HFFc6 (cell line): ENCODE measurements at regions not wholly inside any gene's neighbourhood (a gene's known extent, or its start where the extent isn't known, plus 50 kb on each side); places are given as distances from the start of the nearest gene placed in this dataset.

ENCODE experiments used
- DNase-seq: peaks from one replicate; pipeline ENCODE4 v3.0.0-alpha.2; 2018
- H3K27ac Mint-ChIP-seq: 2 replicates; pipeline ENCODE4 v1.8.0; 2020; ENCODE audit warnings: mild to moderate bottlenecking, mixed read lengths
- H3K27me3 Mint-ChIP-seq: 2 replicates; pipeline ENCODE4 v1.8.0; 2021; ENCODE audit warnings: mild to moderate bottlenecking, moderate library complexity, mixed read lengths; ENCODE audit not compliant: insufficient read depth
- H3K36me3 Mint-ChIP-seq: 2 replicates; pipeline ENCODE4 v1.8.0; 2021; ENCODE audit warnings: low read depth, mixed read lengths
- H3K4me1 Mint-ChIP-seq: 2 replicates; pipeline ENCODE4 v1.8.0; 2020; ENCODE audit warnings: low read depth, mixed read lengths
- H3K4me3 Mint-ChIP-seq: 2 replicates; pipeline ENCODE4 v1.8.0; 2020; ENCODE audit warnings: mild to moderate bottlenecking, moderate library complexity, mixed read lengths
- H3K9me3 Mint-ChIP-seq: 2 replicates; pipeline ENCODE4 v1.8.0; 2020; ENCODE audit warnings: mild to moderate bottlenecking, mixed read lengths
- TF ChIP-seq, protein P1 (sequence below): fragments of 200-600 bp; sonication (generic); IDR thresholded peaks from 2 replicates; pipeline ENCODE4 v1.5.0; 2021; ENCODE audit warnings: antibody characterized with exemption, mild to moderate bottlenecking

DNA sequence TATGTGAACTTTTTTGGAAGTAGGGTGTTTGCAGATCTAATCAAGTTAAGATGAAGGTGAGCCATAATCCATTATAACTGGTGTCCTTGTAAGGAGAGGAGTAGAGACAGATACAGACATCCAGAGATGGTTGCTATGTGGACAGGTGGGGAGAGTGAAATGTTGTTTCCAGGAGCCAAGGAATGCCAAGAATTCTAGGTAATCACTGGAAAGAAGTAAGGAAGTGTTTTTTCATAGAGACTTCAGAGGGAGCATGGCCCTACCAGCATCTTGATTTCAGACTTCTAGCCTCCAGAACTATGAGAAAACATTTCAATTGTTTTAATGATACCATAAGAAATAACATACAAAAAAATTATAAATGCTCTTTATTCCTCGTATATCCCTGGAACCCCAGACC lies 320.5 kb upstream of the ANO3 start:
- Mint-ChIP-seq H3K27ac (no peak overlapping the region), H3K9me3 (peaks cover 4% of the 10 kb centered on the region; the same call in 1 of the 2 replicates), H3K27me3 (peaks cover 2% of the 10 kb centered on the region; the same call in 1 of the 2 replicates), H3K4me1 (no peaks in the 10 kb centered on the region), H3K36me3 (no peaks in the 10 kb centered on the region), H3K4me3 (no peak overlapping the region)
- no peak for DNase-seq
- TF ChIP-seq, protein P1, sequence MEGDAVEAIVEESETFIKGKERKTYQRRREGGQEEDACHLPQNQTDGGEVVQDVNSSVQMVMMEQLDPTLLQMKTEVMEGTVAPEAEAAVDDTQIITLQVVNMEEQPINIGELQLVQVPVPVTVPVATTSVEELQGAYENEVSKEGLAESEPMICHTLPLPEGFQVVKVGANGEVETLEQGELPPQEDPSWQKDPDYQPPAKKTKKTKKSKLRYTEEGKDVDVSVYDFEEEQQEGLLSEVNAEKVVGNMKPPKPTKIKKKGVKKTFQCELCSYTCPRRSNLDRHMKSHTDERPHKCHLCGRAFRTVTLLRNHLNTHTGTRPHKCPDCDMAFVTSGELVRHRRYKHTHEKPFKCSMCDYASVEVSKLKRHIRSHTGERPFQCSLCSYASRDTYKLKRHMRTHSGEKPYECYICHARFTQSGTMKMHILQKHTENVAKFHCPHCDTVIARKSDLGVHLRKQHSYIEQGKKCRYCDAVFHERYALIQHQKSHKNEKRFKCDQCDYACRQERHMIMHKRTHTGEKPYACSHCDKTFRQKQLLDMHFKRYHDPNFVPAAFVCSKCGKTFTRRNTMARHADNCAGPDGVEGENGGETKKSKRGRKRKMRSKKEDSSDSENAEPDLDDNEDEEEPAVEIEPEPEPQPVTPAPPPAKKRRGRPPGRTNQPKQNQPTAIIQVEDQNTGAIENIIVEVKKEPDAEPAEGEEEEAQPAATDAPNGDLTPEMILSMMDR = no peak

- H3K27me3 Mint-ChIP-seq = peaks cover 2% of the 10 kb centered on the region; the same call in 1 of the 2 replicates
- no peak overlapping the region for H3K4me3 Mint-ChIP-seq
- H3K9me3 Mint-ChIP-seq = peaks cover 4% of the 10 kb centered on the region; the same call in 1 of the 2 replicates
- TF ChIP-seq, protein P1 = no peak
- H3K4me1 Mint-ChIP-seq = no peaks in the 10 kb centered on the region
- H3K27ac Mint-ChIP-seq = no peak overlapping the region
- no peak for DNase-seq
- no peaks in the 10 kb centered on the region for H3K36me3 Mint-ChIP-seq
These were observed 317.3 kb upstream of the ANO3 start for GRCh38 chr11:26014456-26015115.

DNA sequence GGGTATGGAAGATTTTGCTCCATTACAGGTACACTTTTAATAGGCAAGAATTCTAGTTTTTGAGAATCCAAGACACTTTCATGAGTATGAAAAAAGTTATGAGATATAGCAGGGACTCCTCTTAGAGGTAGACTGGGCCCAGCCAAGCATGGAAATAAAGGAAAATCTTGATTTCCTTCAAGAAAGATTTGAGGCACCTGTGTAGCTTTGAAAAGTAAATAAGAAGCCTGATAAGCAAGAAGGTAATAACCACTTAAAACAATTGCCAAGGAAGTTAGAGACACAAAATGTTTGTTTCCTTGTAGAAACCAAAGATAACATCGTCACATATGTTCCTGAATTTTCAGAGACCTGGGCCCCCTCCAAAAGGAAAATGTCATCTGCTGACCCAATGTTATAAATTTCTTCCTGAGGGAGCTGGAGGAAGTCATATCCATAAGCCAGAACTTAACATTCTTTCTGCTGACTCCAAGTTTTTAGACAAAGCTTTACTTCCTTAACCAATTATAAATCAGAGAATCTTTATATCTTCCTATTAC lies 314.5 kb upstream of the ANO3 start:
- DNase-seq = no peak
- no peak overlapping the region for H3K27ac Mint-ChIP-seq
- no peaks in the 10 kb centered on the region for H3K36me3 Mint-ChIP-seq
- no peaks in the 10 kb centered on the region for H3K9me3 Mint-ChIP-seq
- TF ChIP-seq, protein P1 = no peak
- H3K27me3 Mint-ChIP-seq = no peaks in the 10 kb centered on the region
- no peak overlapping the region for H3K4me3 Mint-ChIP-seq
- no peaks in the 10 kb centered on the region for H3K4me1 Mint-ChIP-seq

DNA sequence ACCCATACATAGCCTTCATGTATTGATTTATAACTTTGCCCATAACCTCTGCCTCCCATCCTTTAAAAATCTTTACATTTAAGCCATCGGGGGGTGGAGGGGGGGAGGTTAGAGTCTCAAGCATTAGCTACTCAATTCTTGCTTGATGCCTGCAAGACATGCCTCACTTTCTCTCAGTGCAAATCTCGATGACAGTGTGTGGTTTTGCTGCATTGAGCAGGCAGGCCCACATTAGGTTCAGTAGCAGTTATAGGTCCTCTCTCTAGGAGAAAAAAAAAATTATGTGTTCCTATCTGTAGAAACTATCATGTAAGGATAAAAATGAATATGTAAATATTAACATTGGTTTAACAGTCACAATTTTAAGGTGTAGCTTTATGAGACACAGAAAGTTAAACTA lies 314.0 kb upstream of the ANO3 start:
- TF ChIP-seq, protein P1 = no peak
- Mint-ChIP-seq H3K4me1 (no peaks in the 10 kb centered on the region), H3K4me3 (no peak overlapping the region), H3K27me3 (no peaks in the 10 kb centered on the region), H3K27ac (no peak overlapping the region), H3K9me3 (no peaks in the 10 kb centered on the region), H3K36me3 (no peaks in the 10 kb centered on the region)
- no peak for DNase-seq

DNA sequence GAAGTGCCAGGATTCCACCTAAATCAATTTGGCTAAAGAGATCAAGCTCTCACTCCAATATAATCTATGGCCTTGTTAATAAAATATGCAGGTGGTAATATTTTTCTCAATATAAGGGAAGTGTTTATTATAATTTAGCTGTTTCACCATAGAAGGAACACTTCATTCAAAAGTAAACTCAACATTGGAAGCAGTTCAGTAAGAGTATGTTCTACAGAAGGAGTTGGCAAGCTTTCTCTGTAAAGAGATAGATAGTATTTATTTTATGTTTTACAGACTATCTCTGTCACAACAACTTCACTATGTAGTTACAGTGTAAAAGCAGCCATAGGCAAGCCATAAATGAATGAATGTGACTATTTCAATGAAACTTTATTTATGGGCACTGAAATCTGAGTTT lies 313.6 kb upstream of the ANO3 start:
- TF ChIP-seq, protein P1 = no peak
- Mint-ChIP-seq H3K4me3 (no peak overlapping the region), H3K27me3 (no peaks in the 10 kb centered on the region), H3K36me3 (no peaks in the 10 kb centered on the region), H3K4me1 (no peaks in the 10 kb centered on the region), H3K27ac (no peak overlapping the region), H3K9me3 (no peaks in the 10 kb centered on the region; the same call in 1 of the 2 replicates)
- DNase-seq = no peak
